Astrocyte (in vitro differentiated cells and primary cell): ENCODE measurements at regions not wholly inside any gene's neighbourhood (a gene's known extent, or its start where the extent isn't known, plus 50 kb on each side); places are given as distances from the start of the nearest gene placed in this dataset.

Source experiments
- CTCF ChIP-seq: IDR thresholded peaks from 2 replicates; pipeline ENCODE4 v1.5.1; 2011; ENCODE audit warnings: low read depth, mild to moderate bottlenecking, inconsistent platforms, low read length, moderate library complexity; ENCODE audit not compliant: insufficient read depth
- EZH2 ChIP-seq: IDR thresholded peaks from 2 replicates; pipeline ENCODE4 v1.6.1; 2012; ENCODE audit warnings: mild to moderate bottlenecking, low read length, inconsistent platforms; ENCODE audit not compliant: insufficient read depth

GRCh38 chr20:57048027-57048869 lies 218.2 kb downstream of the BMP7 start:
- TF ChIP-seq CTCF (no peak), EZH2 (no peak)
